Natural killer cell treated with Interleukin-12 subunit alpha and Interleukin-12 subunit beta and Interleukin-15 and Interleukin-18, amount 100 ng/mL, for 72 hours (primary cell): ENCODE measurements at regions not wholly inside any gene's neighbourhood (a gene's known extent, or its start where the extent isn't known, plus 50 kb on each side); places are given as distances from the start of the nearest gene placed in this dataset.
A peak's percentile ranks its signal among the peaks of the same experiment; 100 is the strongest.

Source experiments
- ATAC-seq, 2 donors: fragments of 150-1000 bp; cut with Tn5 transposase in 1 of 2; sonication (Bioruptor Pico), chemical (Tn5 transposase) in 1 of 2; 2 replicates each; pipeline ENCODE4 v1.10.0; 2021
- DNase-seq: peaks from one replicate; pipeline ENCODE4 v3.0.0; 2022; ENCODE audit warnings: low spot score
- H3K27ac Mint-ChIP-seq, 2 donors: 1 replicate in 1 of 2; 2 replicates in 1 of 2; pipeline ENCODE4 v1.8.0; 2022; ENCODE audit warnings: mixed read lengths in 2 of 2, mild to moderate bottlenecking in 1 of 2, moderate library complexity in 1 of 2
- H3K27me3 Mint-ChIP-seq, 2 donors: 1 replicate in 1 of 2; 2 replicates in 1 of 2; pipeline ENCODE4 v1.8.0; 2022; ENCODE audit warnings: mixed read lengths in 2 of 2
- H3K36me3 Mint-ChIP-seq: one replicate; pipeline ENCODE4 v1.8.0; 2022; ENCODE audit warnings: mixed read lengths
- H3K4me1 Mint-ChIP-seq, 2 donors: 1 replicate in 1 of 2; 2 replicates in 1 of 2; pipeline ENCODE4 v1.8.0; 2022; ENCODE audit warnings: low read depth in 2 of 2, mixed read lengths in 2 of 2, mild to moderate bottlenecking in 1 of 2
- H3K4me3 Mint-ChIP-seq: one replicate; pipeline ENCODE4 v1.8.0; 2022; ENCODE audit warnings: mixed read lengths
- H3K9me3 Mint-ChIP-seq: 2 replicates; pipeline ENCODE4 v1.8.0; 2022; ENCODE audit warnings: mixed read lengths

DNA sequence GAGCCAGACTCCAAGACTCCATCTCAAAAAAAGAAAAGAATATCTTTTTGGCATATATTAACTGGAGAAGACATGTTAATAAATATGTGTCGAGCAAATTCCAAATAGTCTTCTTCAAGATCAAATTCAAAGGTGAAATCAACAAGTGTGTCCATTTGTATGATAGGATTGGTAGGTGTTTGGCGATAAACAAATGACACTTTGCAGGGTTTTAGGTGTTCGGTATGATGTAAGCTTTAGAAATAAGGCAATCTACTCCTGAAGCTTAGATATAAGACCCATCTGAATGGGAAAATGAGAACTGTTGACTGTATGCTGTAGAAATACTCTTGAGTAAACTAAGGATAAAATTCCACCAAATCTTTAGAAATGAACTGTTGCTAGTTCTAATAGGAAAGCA lies 75.8 kb upstream of the FNDC3B start:
- Mint-ChIP-seq H3K36me3 (no peaks in the 10 kb centered on the region), H3K9me3 (peaks cover 4% of the 10 kb centered on the region), H3K27me3 (no peaks in the 10 kb centered on the region), H3K4me3 (no peak overlapping the region), H3K4me1 (peaks cover 34 to 38% of the 10 kb centered on the region in 2 donors), H3K27ac (peak overlapping the region in 1 of 2 donors; percentile 26)
- DNase-seq (no peak), ATAC-seq (no peak)

DNA sequence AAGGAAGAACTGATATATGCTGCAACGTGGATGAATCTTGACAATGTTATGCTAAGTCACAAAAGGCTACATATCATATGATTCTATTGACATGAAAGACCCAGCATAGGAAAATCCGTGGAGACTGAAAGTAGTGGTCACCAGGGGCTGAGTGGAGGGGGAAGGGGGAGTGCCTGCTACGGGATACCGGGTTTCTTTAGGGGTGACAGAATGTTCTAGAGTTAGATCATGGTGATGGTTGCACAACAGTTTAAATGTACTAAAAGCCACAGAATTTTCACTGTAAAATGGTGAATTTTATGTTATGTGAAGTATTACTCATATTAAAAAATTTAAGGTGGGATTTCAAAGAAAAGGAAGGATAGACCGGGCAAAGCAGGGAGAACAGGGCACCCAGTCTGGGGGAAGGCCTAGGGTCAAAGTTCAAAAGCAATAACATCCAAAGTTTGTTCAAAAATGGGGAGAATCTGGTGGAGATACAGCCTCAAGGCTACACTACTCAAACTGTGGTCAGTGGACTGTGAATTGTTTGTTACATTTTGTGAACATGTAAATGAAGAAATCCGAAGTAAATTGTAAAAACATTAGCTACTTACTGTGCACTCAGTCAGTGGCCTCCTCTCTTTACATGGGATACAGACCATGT lies 74.2 kb upstream of the FNDC3B start:
- no peak overlapping the region for H3K4me3 Mint-ChIP-seq
- H3K27ac Mint-ChIP-seq = peak overlapping the region in 1 of 2 donors; percentile 45
- H3K36me3 Mint-ChIP-seq = no peaks in the 10 kb centered on the region
- DNase-seq (no peak), ATAC-seq (no peak)
- peaks cover 41 to 45% of the 10 kb centered on the region in 2 donors for H3K4me1 Mint-ChIP-seq
- peaks cover 4% of the 10 kb centered on the region for H3K9me3 Mint-ChIP-seq
- H3K27me3 Mint-ChIP-seq = no peaks in the 10 kb centered on the region

DNA sequence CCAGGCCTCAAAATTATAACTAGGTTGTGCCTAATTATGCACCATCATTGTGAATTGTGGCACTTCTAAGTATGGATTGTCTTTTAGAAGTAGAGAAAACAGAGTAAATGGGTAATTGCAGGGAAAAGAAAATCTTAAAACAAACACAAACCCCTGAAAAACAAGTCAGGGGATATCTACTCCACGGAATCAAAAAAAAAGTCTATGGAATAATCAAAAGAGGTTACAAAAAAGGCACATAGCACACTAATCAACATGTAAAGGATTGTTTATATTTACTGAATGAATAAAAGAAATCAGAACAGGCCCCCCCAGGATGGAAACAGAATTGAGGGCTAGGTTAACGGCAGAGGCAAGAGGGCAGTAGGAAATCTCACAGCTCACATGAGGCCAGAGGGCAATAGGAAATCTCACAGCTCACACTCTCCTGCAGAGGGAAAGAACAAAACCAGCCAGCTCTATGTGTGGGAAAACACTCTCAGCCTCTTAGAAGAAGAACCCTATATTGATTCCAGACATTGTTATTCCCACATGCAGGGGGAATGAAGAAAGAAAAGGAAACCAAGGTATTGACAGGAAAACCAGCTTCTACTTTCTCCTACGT lies 72.7 kb upstream of the FNDC3B start:
- H3K27me3 Mint-ChIP-seq = no peaks in the 10 kb centered on the region

DNA sequence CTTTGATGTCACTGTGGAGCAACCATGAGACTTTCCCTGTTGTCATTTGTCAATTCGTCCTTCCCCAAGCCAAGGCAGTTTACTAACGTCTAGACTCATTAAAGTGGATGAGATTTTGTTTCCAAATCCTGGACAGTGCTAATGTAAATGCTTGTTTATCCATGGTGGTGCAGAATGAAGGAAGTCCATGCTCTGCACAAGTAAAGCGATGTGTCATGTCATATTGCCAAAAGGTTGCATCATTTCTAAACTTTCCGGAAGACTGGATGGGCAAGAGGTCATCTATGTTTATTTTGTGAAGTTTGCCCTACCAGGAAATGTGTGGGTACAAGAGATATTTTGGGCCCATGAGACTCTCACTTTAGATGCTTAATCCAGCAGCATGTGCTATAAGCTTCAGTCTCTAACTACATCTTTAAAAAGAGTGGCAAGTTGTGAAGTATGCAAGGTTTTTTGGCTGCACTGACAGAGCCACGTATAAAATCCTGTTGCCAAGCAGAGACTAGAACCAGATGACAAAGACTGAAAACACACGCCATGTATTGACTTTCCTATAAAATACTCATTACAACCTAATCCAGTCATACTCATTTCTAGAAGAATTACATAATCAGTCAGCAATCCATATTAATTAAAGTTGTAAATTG lies 72.1 kb upstream of the FNDC3B start:
- peaks cover 4% of the 10 kb centered on the region for H3K9me3 Mint-ChIP-seq
- H3K27me3 Mint-ChIP-seq = no peaks in the 10 kb centered on the region
- peak overlapping the region; percentile 45 to 70 for H3K27ac Mint-ChIP-seq
- H3K4me1 Mint-ChIP-seq = peaks cover 34 to 37% of the 10 kb centered on the region in 2 donors
- no peak overlapping the region for H3K4me3 Mint-ChIP-seq
- DNase-seq (no peak), ATAC-seq (peak; percentile 39 to 67)
- no peaks in the 10 kb centered on the region for H3K36me3 Mint-ChIP-seq

More for the DNA sequence above, 72.7 kb upstream of the FNDC3B start:
- no peak overlapping the region for H3K4me3 Mint-ChIP-seq
- peaks cover 4% of the 10 kb centered on the region for H3K9me3 Mint-ChIP-seq
- DNase-seq = no peak
- no peak for ATAC-seq
- no peaks in the 10 kb centered on the region for H3K36me3 Mint-ChIP-seq
- peak overlapping the region; percentile 45 to 70 for H3K27ac Mint-ChIP-seq
- H3K4me1 Mint-ChIP-seq = peaks cover 34 to 37% of the 10 kb centered on the region in 2 donors

DNA sequence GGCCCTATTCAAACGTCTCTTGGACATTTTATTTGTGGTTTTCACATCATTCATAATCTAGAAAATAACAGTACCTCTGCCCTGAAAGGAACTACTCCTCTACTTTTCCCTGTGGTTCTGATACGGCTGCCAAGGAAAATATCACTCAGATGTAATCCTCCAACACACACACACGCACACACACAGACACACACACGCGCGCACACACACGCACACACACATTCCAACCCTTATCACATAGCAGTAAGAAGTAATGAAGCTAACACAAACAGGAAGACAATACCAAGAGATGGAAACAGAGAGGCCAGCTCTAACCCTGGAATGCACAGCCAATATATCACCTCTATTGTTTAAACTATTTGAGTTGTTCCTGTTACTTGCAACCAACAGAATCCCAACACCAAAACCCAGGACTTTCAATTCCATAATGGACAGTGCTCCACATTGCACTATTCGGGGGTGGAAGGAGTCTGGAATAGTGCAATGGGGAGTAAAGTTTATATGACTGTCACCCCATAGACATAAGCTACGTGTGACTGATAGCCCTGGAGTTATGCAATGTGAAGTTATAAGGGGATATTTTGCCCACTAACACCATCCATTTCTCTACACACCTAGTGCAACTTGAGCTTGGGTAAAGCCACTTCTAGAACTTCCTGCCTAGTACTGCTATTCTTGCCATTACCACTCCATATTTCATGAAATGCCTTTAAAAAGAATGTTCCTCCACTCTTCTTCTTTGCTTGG lies 71.3 kb upstream of the FNDC3B start:
- ATAC-seq = peak; percentile 63 to 82
- Mint-ChIP-seq H3K4me3 (peak overlapping the region; percentile 62), H3K27me3 (no peaks in the 10 kb centered on the region), H3K36me3 (no peaks in the 10 kb centered on the region), H3K27ac (peak overlapping the region; percentile 45 to 70), H3K9me3 (peaks cover 4% of the 10 kb centered on the region), H3K4me1 (peaks cover 34% of the 10 kb centered on the region in 2 donors)
- no peak for DNase-seq

- ATAC-seq (peak; percentile 69 to 76), DNase-seq (no peak)
- peaks cover 4% of the 10 kb centered on the region for H3K9me3 Mint-ChIP-seq
- H3K36me3 Mint-ChIP-seq = no peaks in the 10 kb centered on the region
- H3K4me1 Mint-ChIP-seq = peaks cover 34% of the 10 kb centered on the region in 2 donors
- no peaks in the 10 kb centered on the region for H3K27me3 Mint-ChIP-seq
- H3K27ac Mint-ChIP-seq = peak overlapping the region; percentile 29 to 70
- H3K4me3 Mint-ChIP-seq = no peak overlapping the region
These were observed 69.0 kb upstream of the FNDC3B start for GRCh38 chr3:171970301-171970788.

GRCh38 chr3:171971919-171972514 lies 67.4 kb upstream of the FNDC3B start:
- Mint-ChIP-seq H3K4me1 (peaks cover 27% of the 10 kb centered on the region in 2 donors), H3K4me3 (no peak overlapping the region), H3K27me3 (no peaks in the 10 kb centered on the region), H3K27ac (no peak overlapping the region), H3K9me3 (peaks cover 4% of the 10 kb centered on the region), H3K36me3 (no peaks in the 10 kb centered on the region)
- ATAC-seq (no peak), DNase-seq (no peak)

GRCh38 chr3:171972871-171973348 lies 66.5 kb upstream of the FNDC3B start:
- DNase-seq (no peak), ATAC-seq (no peak)
- Mint-ChIP-seq H3K27ac (no peak overlapping the region), H3K9me3 (peaks cover 3% of the 10 kb centered on the region), H3K4me1 (peaks cover 22 to 23% of the 10 kb centered on the region in 2 donors), H3K27me3 (no peaks in the 10 kb centered on the region), H3K4me3 (no peak overlapping the region), H3K36me3 (no peaks in the 10 kb centered on the region)

GRCh38 chr3:171974986-171975837 lies 64.2 kb upstream of the FNDC3B start:
- DNase-seq = no peak
- no peaks in the 10 kb centered on the region for H3K27me3 Mint-ChIP-seq

DNA sequence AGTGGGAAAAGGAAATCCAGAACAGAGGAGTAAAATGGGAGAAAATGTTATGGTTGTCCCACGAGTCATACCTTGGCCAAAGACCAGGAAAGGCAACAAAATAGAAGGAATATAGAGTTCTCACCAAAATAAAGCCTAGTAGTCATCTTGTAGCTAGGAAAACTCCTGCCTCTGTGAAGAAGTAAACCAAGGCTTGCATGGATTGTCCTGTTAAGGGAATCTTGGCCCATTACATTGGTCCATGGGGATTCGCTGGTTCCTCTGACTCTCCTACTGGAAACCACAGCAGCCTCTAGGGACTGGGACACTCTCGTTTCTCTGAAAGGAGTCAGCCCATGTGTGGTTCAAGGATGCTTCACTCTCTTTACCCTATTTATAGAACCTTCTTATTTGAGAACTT lies 62.9 kb upstream of the FNDC3B start:
- H3K27me3 Mint-ChIP-seq = no peaks in the 10 kb centered on the region
- no peak overlapping the region for H3K27ac Mint-ChIP-seq
- peaks cover 4% of the 10 kb centered on the region for H3K9me3 Mint-ChIP-seq
- H3K4me3 Mint-ChIP-seq = no peak overlapping the region
- no peaks in the 10 kb centered on the region for H3K36me3 Mint-ChIP-seq
- DNase-seq = no peak
- peaks cover 32% of the 10 kb centered on the region in 2 donors for H3K4me1 Mint-ChIP-seq
- ATAC-seq = no peak

More at GRCh38 chr3:171974986-171975837, 64.2 kb upstream of the FNDC3B start:
- ATAC-seq = no peak
- Mint-ChIP-seq H3K9me3 (peaks cover 4% of the 10 kb centered on the region), H3K4me1 (peaks cover 25 to 26% of the 10 kb centered on the region in 2 donors), H3K27ac (no peak overlapping the region), H3K36me3 (no peaks in the 10 kb centered on the region), H3K4me3 (no peak overlapping the region)

DNA sequence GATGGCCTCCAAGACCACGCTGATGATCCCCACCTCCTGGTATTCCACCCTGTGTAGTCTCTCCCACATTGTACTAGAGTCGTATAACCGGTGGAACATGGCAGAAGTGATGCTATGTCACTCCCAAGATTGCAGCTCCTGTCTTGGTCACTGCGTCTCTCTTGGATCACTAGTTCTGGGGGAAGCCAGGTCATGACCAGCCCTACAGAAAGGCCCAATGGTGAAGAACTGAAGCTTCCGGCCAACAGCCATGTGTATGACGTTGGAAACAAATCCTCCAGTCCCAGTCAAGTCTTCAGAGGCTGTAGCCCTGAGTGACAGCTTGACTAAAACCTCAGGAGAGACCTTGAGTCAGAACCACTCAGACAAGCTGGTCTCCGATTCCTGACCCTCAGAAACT lies 61.9 kb upstream of the FNDC3B start:
- no peak for ATAC-seq
- Mint-ChIP-seq H3K27ac (peak overlapping the region; percentile 39 to 42), H3K9me3 (peaks cover 4% of the 10 kb centered on the region), H3K4me1 (peaks cover 36 to 37% of the 10 kb centered on the region in 2 donors), H3K4me3 (no peak overlapping the region), H3K27me3 (no peaks in the 10 kb centered on the region), H3K36me3 (no peaks in the 10 kb centered on the region)
- no peak for DNase-seq

GRCh38 chr3:171977860-171978259 lies 61.5 kb upstream of the FNDC3B start:
- DNase-seq = no peak
- Mint-ChIP-seq H3K4me1 (peaks cover 37% of the 10 kb centered on the region in 2 donors), H3K27ac (peak overlapping the region; percentile 39 to 42), H3K9me3 (peaks cover 4% of the 10 kb centered on the region), H3K27me3 (no peaks in the 10 kb centered on the region), H3K4me3 (no peak overlapping the region), H3K36me3 (no peaks in the 10 kb centered on the region)
- peak; percentile 74 to 79 for ATAC-seq
